ENCODE measurements at regions not wholly inside any gene's neighbourhood (a gene's known extent, or its start where the extent isn't known, plus 50 kb on each side); places are given as distances from the start of the nearest gene placed in this dataset.

GRCh38 chr2:59789523-59789922 is 763.9 kb downstream of the BCL11A start:
- no peak for ATAC-seq (ENCODE audit: low read depth)
- no peak overlapping the region for H3K9ac ChIP-seq (ENCODE audit: low read length)
- no peak overlapping the region for H3K4me3 ChIP-seq (ENCODE audit: control extremely low read depth in 1 of 5, extremely low read depth in 1 of 5, insufficient read depth in 1 of 5, low read depth in 2 of 5, low read length in 4 of 5)

GRCh38 chr2:59787095-59787494 is 766.4 kb downstream of the BCL11A start:
- POLR2A ChIA-PET, result no interaction called here

More at GRCh38 chr2:59789523-59789922, 763.9 kb downstream of the BCL11A start:
- no peak overlapping the region for H3K4me2 ChIP-seq (replicated peaks; ENCODE audit: low read depth, low read length, poor library complexity, severe bottlenecking)
- no peaks in the 10 kb centered on the region for H3K79me2 ChIP-seq (ENCODE audit: control insufficient read depth, insufficient read depth, low read length)
- Mint-ChIP-seq H3K4me1 (no peaks in the 10 kb centered on the region), H3K9me3 (ENCODE audit: insufficient read depth) (peaks cover 2% of the 10 kb centered on the region), H3K27ac (no peak overlapping the region), H3K4me3 (no peak overlapping the region), H3K27me3 (no peaks in the 10 kb centered on the region)
- no peak for DNase-seq
- H4K20me1 ChIP-seq (ENCODE audit: control insufficient read depth, insufficient read depth, low read length, poor library complexity, severe bottlenecking), result no peaks in the 10 kb centered on the region
- H3K27me3 ChIP-seq (replicated peaks in 1 of 4; ENCODE audit: control extremely low read depth in 1 of 4, control insufficient read depth in 3 of 4, insufficient read depth in 4 of 4, low read length in 3 of 4), result no peaks in the 10 kb centered on the region
- intact Hi-C loops (cut with micrococcal nuclease), result loop anchor here (1.0 kb wide), 1 partner anchor 771 kb away; no protein-coding TSS in a partner anchor
- TF ChIP-seq, protein P1, sequence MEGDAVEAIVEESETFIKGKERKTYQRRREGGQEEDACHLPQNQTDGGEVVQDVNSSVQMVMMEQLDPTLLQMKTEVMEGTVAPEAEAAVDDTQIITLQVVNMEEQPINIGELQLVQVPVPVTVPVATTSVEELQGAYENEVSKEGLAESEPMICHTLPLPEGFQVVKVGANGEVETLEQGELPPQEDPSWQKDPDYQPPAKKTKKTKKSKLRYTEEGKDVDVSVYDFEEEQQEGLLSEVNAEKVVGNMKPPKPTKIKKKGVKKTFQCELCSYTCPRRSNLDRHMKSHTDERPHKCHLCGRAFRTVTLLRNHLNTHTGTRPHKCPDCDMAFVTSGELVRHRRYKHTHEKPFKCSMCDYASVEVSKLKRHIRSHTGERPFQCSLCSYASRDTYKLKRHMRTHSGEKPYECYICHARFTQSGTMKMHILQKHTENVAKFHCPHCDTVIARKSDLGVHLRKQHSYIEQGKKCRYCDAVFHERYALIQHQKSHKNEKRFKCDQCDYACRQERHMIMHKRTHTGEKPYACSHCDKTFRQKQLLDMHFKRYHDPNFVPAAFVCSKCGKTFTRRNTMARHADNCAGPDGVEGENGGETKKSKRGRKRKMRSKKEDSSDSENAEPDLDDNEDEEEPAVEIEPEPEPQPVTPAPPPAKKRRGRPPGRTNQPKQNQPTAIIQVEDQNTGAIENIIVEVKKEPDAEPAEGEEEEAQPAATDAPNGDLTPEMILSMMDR (IDR thresholded peaks at IDR 0.05), result no peak
- no peak for TF ChIP-seq EZH2 (IDR thresholded peaks at IDR 0.05; ENCODE audit: borderline replicate concordance, insufficient read depth, low read depth, low read length, poor library complexity, severe bottlenecking)
- ChIA-PET POLR2A (no interaction called here), CTCF (no interaction called here)
- H3K9me3 ChIP-seq (ENCODE audit: control extremely low read depth in 1 of 3, control insufficient read depth in 2 of 3, insufficient read depth in 1 of 3, low read length in 2 of 3), result no peaks in the 10 kb centered on the region
- no peaks in the 10 kb centered on the region for H3K4me1 ChIP-seq (ENCODE audit: control insufficient read depth in 2 of 2, insufficient read depth in 2 of 2, low read length in 2 of 2)
- H3K27ac ChIP-seq (ENCODE audit: low read length in 2 of 2), result no peak overlapping the region
- H2AFZ ChIP-seq (ENCODE audit: insufficient read depth, low read depth, low read length, poor library complexity, severe bottlenecking), result no peak overlapping the region
- no peaks in the 10 kb centered on the region for H3K36me3 ChIP-seq (replicated peaks in 1 of 2; ENCODE audit: control extremely low read depth in 1 of 2, control insufficient read depth in 1 of 2, extremely low read depth in 1 of 2, insufficient read depth in 2 of 2, low read length in 1 of 2)
- no CpG with 5 or more reads among the region's 2 CpGs for WGBS (ENCODE audit: insufficient coverage)

More at GRCh38 chr2:59787095-59787494, 766.4 kb downstream of the BCL11A start:
- H3K27ac ChIP-seq (ENCODE audit: low read length in 2 of 2), result no peak overlapping the region
- Mint-ChIP-seq H3K4me3 (no peak overlapping the region), H3K9me3 (ENCODE audit: insufficient read depth) (no peaks in the 10 kb centered on the region), H3K4me1 (no peaks in the 10 kb centered on the region), H3K27ac (no peak overlapping the region), H3K27me3 (no peaks in the 10 kb centered on the region)
- CTCF ChIA-PET, result interaction anchor here (0.8 kb wide), 1 partner anchor 341 kb away, joined by 3 read pairs; no protein-coding TSS in a partner anchor
- H3K36me3 ChIP-seq (replicated peaks in 1 of 2; ENCODE audit: control extremely low read depth in 1 of 2, control insufficient read depth in 1 of 2, extremely low read depth in 1 of 2, insufficient read depth in 2 of 2, low read length in 1 of 2), result no peaks in the 10 kb centered on the region
- H3K4me1 ChIP-seq (ENCODE audit: control insufficient read depth in 2 of 2, insufficient read depth in 2 of 2, low read length in 2 of 2), result no peaks in the 10 kb centered on the region
- DNase-seq, result no peak
- H3K79me2 ChIP-seq (ENCODE audit: control insufficient read depth, insufficient read depth, low read length), result no peaks in the 10 kb centered on the region
- no peak overlapping the region for H3K4me2 ChIP-seq (replicated peaks; ENCODE audit: low read depth, low read length, poor library complexity, severe bottlenecking)
- WGBS (ENCODE audit: insufficient coverage), result 94% methylated on average over 2 of the region's 3 CpGs
- H3K4me3 ChIP-seq (ENCODE audit: control extremely low read depth in 1 of 5, extremely low read depth in 1 of 5, insufficient read depth in 1 of 5, low read depth in 2 of 5, low read length in 4 of 5), result no peak overlapping the region
- H3K27me3 ChIP-seq (replicated peaks in 1 of 4; ENCODE audit: control extremely low read depth in 1 of 4, control insufficient read depth in 3 of 4, insufficient read depth in 4 of 4, low read length in 3 of 4), result no peaks in the 10 kb centered on the region
- TF ChIP-seq, protein P1 (IDR thresholded peaks at IDR 0.05), result no peak
- no peak for TF ChIP-seq EZH2 (IDR thresholded peaks at IDR 0.05; ENCODE audit: borderline replicate concordance, insufficient read depth, low read depth, low read length, poor library complexity, severe bottlenecking)
- H4K20me1 ChIP-seq (ENCODE audit: control insufficient read depth, insufficient read depth, low read length, poor library complexity, severe bottlenecking), result no peaks in the 10 kb centered on the region
- H2AFZ ChIP-seq (ENCODE audit: insufficient read depth, low read depth, low read length, poor library complexity, severe bottlenecking), result no peak overlapping the region
- no peaks in the 10 kb centered on the region for H3K9me3 ChIP-seq (ENCODE audit: control extremely low read depth in 1 of 3, control insufficient read depth in 2 of 3, insufficient read depth in 1 of 3, low read length in 2 of 3)
- no peak for ATAC-seq (ENCODE audit: low read depth)
- H3K9ac ChIP-seq (ENCODE audit: low read length), result no peak overlapping the region
- intact Hi-C loops (cut with micrococcal nuclease), result no loop called here
